ENCODE measurements at regions not wholly inside any gene's neighbourhood (a gene's known extent, or its start where the extent isn't known, plus 50 kb on each side); places are given as distances from the start of the nearest gene placed in this dataset.
"Not testable (repeated sequence)": the region's sequence is repeated elsewhere in the genome, so short reads cannot be mapped to it uniquely, and the experiment has no call there.

DNA sequence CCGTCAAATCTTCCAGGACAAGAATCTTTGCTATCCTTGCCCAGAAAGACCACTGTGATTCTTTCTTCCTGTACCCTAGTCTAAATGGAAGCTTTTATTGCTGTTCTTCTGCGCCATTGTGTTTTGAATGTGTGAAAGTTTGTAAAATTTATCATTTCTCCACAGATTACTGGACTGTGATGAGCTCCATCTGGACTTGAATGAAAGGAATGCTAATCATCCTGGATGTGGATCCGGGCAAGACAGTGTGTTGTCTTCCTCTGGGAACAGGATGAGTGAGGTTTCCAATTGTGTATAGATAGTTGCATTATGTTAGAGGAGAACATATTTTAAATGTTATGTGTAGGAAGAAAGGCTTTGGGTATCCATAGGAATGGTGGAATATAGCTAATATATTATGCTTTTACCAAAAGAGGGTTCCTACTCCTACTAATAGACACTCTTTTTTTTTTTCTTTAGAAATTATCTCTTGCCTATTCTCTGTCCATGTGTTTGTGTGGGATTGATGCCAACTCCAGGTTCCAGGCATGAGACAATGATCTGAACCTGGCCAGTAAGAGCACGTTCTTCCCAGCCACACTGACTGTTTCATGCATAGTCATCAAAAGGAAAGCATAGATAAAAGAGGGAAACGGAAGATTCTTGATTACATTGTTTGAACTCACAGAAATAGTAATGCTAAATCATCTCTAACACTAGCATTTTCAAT lies 803.6 kb upstream of the ADGRL3 start:
- no peaks in the 10 kb centered on the region for H3K9me3 ChIP-seq (ENCODE audit: control insufficient read depth in 2 of 3, insufficient read depth in 1 of 3, low read length in 3 of 3)
- H3K27ac ChIP-seq (ENCODE audit: low read depth in 2 of 2, low read length in 2 of 2) = no peak overlapping the region
- H3K4me1 ChIP-seq (ENCODE audit: control insufficient read depth in 2 of 3, insufficient read depth in 2 of 3, low read depth in 1 of 3, low read length in 3 of 3) = no peaks in the 10 kb centered on the region
- no peaks in the 10 kb centered on the region for H3K27me3 ChIP-seq (ENCODE audit: control insufficient read depth, insufficient read depth, low read length)
- H3K4me3 ChIP-seq (ENCODE audit: low read length in 3 of 3) = no peak overlapping the region
- H3K9ac ChIP-seq (ENCODE audit: low read length in 3 of 3) = no peak overlapping the region
- FAIRE-seq (no peak), DNase-seq (no peak)
- TF ChIP-seq, protein P1, sequence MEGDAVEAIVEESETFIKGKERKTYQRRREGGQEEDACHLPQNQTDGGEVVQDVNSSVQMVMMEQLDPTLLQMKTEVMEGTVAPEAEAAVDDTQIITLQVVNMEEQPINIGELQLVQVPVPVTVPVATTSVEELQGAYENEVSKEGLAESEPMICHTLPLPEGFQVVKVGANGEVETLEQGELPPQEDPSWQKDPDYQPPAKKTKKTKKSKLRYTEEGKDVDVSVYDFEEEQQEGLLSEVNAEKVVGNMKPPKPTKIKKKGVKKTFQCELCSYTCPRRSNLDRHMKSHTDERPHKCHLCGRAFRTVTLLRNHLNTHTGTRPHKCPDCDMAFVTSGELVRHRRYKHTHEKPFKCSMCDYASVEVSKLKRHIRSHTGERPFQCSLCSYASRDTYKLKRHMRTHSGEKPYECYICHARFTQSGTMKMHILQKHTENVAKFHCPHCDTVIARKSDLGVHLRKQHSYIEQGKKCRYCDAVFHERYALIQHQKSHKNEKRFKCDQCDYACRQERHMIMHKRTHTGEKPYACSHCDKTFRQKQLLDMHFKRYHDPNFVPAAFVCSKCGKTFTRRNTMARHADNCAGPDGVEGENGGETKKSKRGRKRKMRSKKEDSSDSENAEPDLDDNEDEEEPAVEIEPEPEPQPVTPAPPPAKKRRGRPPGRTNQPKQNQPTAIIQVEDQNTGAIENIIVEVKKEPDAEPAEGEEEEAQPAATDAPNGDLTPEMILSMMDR (IDR thresholded peaks at IDR 0.05; ENCODE audit: borderline replicate concordance, extremely low read depth, insufficient read depth) = no peak
- no peaks in the 10 kb centered on the region for H3K36me3 ChIP-seq (ENCODE audit: control insufficient read depth in 2 of 3, insufficient read depth in 3 of 3, low read length in 3 of 3)
- intact Hi-C loops (cut with DNase I) = no loop called here

GRCh38 chr4:60400593-60400992 lies 799.5 kb upstream of the ADGRL3 start:
- TF ChIP-seq, protein P1 (IDR thresholded peaks at IDR 0.05; ENCODE audit: borderline replicate concordance, extremely low read depth, insufficient read depth) = no peak
- Histone ChIP-seq H3K9ac (ENCODE audit: low read length in 3 of 3) (no peak overlapping the region), H3K36me3 (ENCODE audit: control insufficient read depth in 2 of 3, insufficient read depth in 3 of 3, low read length in 3 of 3) (no peaks in the 10 kb centered on the region), H3K27me3 (ENCODE audit: control insufficient read depth, insufficient read depth, low read length) (no peaks in the 10 kb centered on the region), H3K9me3 (ENCODE audit: control insufficient read depth in 2 of 3, insufficient read depth in 1 of 3, low read length in 3 of 3) (no peaks in the 10 kb centered on the region), H3K4me1 (ENCODE audit: control insufficient read depth in 2 of 3, insufficient read depth in 2 of 3, low read depth in 1 of 3, low read length in 3 of 3) (no peaks in the 10 kb centered on the region), H3K27ac (ENCODE audit: low read depth in 2 of 2, low read length in 2 of 2) (no peak overlapping the region), H3K4me3 (ENCODE audit: low read length in 3 of 3) (no peak overlapping the region)
- FAIRE-seq (no peak), DNase-seq (no peak)
- intact Hi-C loops (cut with DNase I) = no loop called here

DNA sequence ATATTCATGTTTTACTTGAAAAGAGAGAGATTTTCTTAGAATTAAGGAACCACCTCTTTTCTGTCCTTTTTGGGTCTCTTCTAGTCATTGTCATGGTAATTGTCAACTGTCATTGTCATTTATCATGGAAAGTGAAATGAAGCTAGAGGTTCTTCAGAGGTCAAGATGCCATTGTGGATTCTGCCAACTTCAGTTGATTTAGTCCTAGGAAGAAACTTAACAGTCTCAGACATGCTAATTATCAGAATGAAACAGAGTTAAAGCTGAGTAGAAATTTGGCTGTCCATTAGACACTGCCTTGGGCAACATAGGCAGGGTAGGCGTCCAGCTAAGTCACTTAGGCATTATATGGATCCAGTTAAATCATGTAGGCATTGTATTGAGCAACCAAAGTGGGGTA lies 796.1 kb upstream of the ADGRL3 start:
- H3K4me1 ChIP-seq (ENCODE audit: control insufficient read depth in 2 of 3, insufficient read depth in 2 of 3, low read depth in 1 of 3, low read length in 3 of 3) = no peaks in the 10 kb centered on the region
- TF ChIP-seq, protein P1 (IDR thresholded peaks at IDR 0.05; ENCODE audit: borderline replicate concordance, extremely low read depth, insufficient read depth) = no peak
- no peaks in the 10 kb centered on the region for H3K9me3 ChIP-seq (ENCODE audit: control insufficient read depth in 2 of 3, insufficient read depth in 1 of 3, low read length in 3 of 3)
- FAIRE-seq (no peak), DNase-seq (no peak)
- intact Hi-C loops (cut with DNase I) = no loop called here
- H3K27ac ChIP-seq (ENCODE audit: low read depth in 2 of 2, low read length in 2 of 2) = no peak overlapping the region
- H3K27me3 ChIP-seq (ENCODE audit: control insufficient read depth, insufficient read depth, low read length) = no peaks in the 10 kb centered on the region
- no peak overlapping the region for H3K9ac ChIP-seq (ENCODE audit: low read length in 3 of 3)
- H3K4me3 ChIP-seq (ENCODE audit: low read length in 3 of 3) = no peak overlapping the region
- H3K36me3 ChIP-seq (ENCODE audit: control insufficient read depth in 2 of 3, insufficient read depth in 3 of 3, low read length in 3 of 3) = no peaks in the 10 kb centered on the region

DNA sequence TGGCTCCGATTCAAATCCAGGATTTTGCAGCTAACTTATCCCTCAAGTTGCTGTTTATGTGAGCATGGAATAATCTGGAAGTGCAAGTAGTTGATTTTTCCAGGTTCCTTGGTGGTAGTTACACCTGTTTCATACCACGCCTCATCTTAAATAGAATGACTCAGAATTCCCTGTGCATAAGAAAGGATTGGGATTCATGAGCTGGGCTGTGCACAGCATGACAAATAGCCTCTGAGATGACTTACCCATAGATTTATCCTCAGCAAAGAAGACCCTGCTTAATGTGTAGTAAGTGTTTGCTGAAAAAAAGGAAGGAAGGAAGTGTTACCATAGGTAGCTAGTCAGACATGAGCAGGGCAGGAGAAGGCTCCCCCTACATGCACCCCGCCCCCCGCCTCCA lies 777.7 kb upstream of the ADGRL3 start:
- no peak overlapping the region for H3K9ac ChIP-seq (ENCODE audit: low read length in 3 of 3)
- no peaks in the 10 kb centered on the region for H3K9me3 ChIP-seq (ENCODE audit: control insufficient read depth in 2 of 3, insufficient read depth in 1 of 3, low read length in 3 of 3)
- H3K36me3 ChIP-seq (ENCODE audit: control insufficient read depth in 2 of 3, insufficient read depth in 3 of 3, low read length in 3 of 3) = no peaks in the 10 kb centered on the region
- no peak overlapping the region for H3K4me3 ChIP-seq (ENCODE audit: low read length in 3 of 3)
- intact Hi-C loops (cut with DNase I) = no loop called here
- no peak overlapping the region for H3K27ac ChIP-seq (ENCODE audit: low read depth in 2 of 2, low read length in 2 of 2)
- no peak for FAIRE-seq
- no peak for DNase-seq
- no peaks in the 10 kb centered on the region for H3K4me1 ChIP-seq (ENCODE audit: control insufficient read depth in 2 of 3, insufficient read depth in 2 of 3, low read depth in 1 of 3, low read length in 3 of 3)
- TF ChIP-seq, protein P1 (IDR thresholded peaks at IDR 0.05; ENCODE audit: borderline replicate concordance, extremely low read depth, insufficient read depth) = no peak
- H3K27me3 ChIP-seq (ENCODE audit: control insufficient read depth, insufficient read depth, low read length) = no peaks in the 10 kb centered on the region

DNA sequence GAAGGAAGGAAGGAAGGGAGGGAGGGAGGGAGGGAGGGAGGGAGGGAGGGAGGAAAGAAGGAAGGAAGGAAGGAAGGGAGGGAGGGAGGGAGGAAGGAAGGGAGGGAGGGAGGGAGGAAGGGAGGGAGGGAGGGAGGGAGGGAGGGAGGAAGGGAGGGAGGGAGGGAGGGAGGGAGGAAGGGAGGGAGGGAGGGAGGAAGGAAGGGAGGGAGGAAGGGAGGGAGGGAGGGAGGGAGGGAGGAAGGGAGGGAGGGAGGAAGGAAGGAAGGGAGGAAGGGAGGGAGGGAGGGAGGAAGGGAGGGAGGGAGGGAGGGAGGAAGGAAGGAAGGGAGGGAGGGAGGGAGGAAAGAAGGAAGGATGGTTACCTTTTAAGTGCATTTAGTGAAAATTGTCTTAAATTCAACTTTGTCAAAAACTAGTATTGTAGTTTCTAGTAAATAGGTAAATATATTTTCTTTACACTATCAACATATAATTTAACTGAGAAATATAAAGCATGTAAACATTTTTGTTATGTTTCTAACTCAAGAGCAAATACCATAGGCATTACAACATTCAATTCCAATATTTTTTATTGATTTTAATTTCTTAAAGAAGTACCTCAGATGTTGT lies 776.4 kb upstream of the ADGRL3 start:
- DNase-seq; H3K27ac ChIP-seq (ENCODE audit: low read depth in 2 of 2, low read length in 2 of 2); intact Hi-C loops (cut with DNase I); FAIRE-seq; H3K36me3 ChIP-seq (ENCODE audit: control insufficient read depth in 2 of 3, insufficient read depth in 3 of 3, low read length in 3 of 3); H3K4me3 ChIP-seq (ENCODE audit: low read length in 3 of 3); H3K9me3 ChIP-seq (ENCODE audit: control insufficient read depth in 2 of 3, insufficient read depth in 1 of 3, low read length in 3 of 3); H3K27me3 ChIP-seq (ENCODE audit: control insufficient read depth, insufficient read depth, low read length); H3K9ac ChIP-seq (ENCODE audit: low read length in 3 of 3); H3K4me1 ChIP-seq (ENCODE audit: control insufficient read depth in 2 of 3, insufficient read depth in 2 of 3, low read depth in 1 of 3, low read length in 3 of 3): not testable (repeated sequence)
